ENCODE measurements at regions not wholly inside any gene's neighbourhood (a gene's known extent, or its start where the extent isn't known, plus 50 kb on each side); places are given as distances from the start of the nearest gene placed in this dataset.
"Not testable (repeated sequence)": the region's sequence is repeated elsewhere in the genome, so short reads cannot be mapped to it uniquely, and the experiment has no call there.

- no peak for TF ChIP-seq CTCF (IDR thresholded peaks at IDR 0.05)
- H3K27ac ChIP-seq, result no peak overlapping the region
- no peaks in the 10 kb centered on the region for H3K9me3 ChIP-seq
- no peaks in the 10 kb centered on the region for H3K4me1 ChIP-seq (ENCODE audit: control insufficient read depth in 1 of 2, low read depth in 2 of 2)
- no peaks in the 10 kb centered on the region for H3K27me3 ChIP-seq (replicated peaks; ENCODE audit: insufficient read depth)
- H3K4me3 ChIP-seq, result no peak overlapping the region
- ATAC-seq (ENCODE audit: insufficient number of reproducible peaks, low FRiP score, low read depth) (no peak), DNase-seq (ENCODE audit: low spot score) (no peak)
- no peaks in the 10 kb centered on the region for H3K36me3 ChIP-seq
Measured at GRCh38 chr4:43587758-43588157, 695.2 kb downstream of the GRXCR1 start.

GRCh38 chr4:43607400-43607799 lies 714.9 kb downstream of the GRXCR1 start:
- no peak for TF ChIP-seq CTCF (IDR thresholded peaks at IDR 0.05)
- Histone ChIP-seq H3K27me3 (replicated peaks; ENCODE audit: insufficient read depth) (no peaks in the 10 kb centered on the region), H3K36me3 (no peaks in the 10 kb centered on the region), H3K4me3 (no peak overlapping the region), H3K27ac (no peak overlapping the region), H3K4me1 (ENCODE audit: control insufficient read depth in 1 of 2, low read depth in 2 of 2) (no peaks in the 10 kb centered on the region), H3K9me3 (no peaks in the 10 kb centered on the region)
- DNase-seq (ENCODE audit: low spot score) (no peak), ATAC-seq (ENCODE audit: insufficient number of reproducible peaks, low FRiP score, low read depth) (no peak)

- TF ChIP-seq CTCF (IDR thresholded peaks at IDR 0.05), result no peak
- Histone ChIP-seq H3K27me3 (replicated peaks; ENCODE audit: insufficient read depth) (no peaks in the 10 kb centered on the region), H3K27ac (no peak overlapping the region), H3K9me3 (no peaks in the 10 kb centered on the region), H3K4me1 (ENCODE audit: control insufficient read depth in 1 of 2, low read depth in 2 of 2) (no peaks in the 10 kb centered on the region), H3K36me3 (no peaks in the 10 kb centered on the region), H3K4me3 (no peak overlapping the region)
- no peak for ATAC-seq (ENCODE audit: insufficient number of reproducible peaks, low FRiP score, low read depth)
- no peak for DNase-seq (ENCODE audit: low spot score)
Measured at GRCh38 chr4:43607827-43608461, 715.4 kb downstream of the GRXCR1 start.

GRCh38 chr4:43619219-43619618 lies 726.7 kb downstream of the GRXCR1 start:
- no peak for TF ChIP-seq CTCF (IDR thresholded peaks at IDR 0.05)
- DNase-seq (ENCODE audit: low spot score), result no peak
- H3K27ac ChIP-seq, result no peak overlapping the region
- no peaks in the 10 kb centered on the region for H3K27me3 ChIP-seq (replicated peaks; ENCODE audit: insufficient read depth)
- H3K36me3 ChIP-seq, result no peaks in the 10 kb centered on the region
- H3K9me3 ChIP-seq, result no peaks in the 10 kb centered on the region
- H3K4me3 ChIP-seq, result no peak overlapping the region
- ATAC-seq (ENCODE audit: insufficient number of reproducible peaks, low FRiP score, low read depth), result no peak
- H3K4me1 ChIP-seq (ENCODE audit: control insufficient read depth in 1 of 2, low read depth in 2 of 2), result no peaks in the 10 kb centered on the region

- not testable (repeated sequence) for H3K4me3 ChIP-seq; H3K36me3 ChIP-seq; ATAC-seq (ENCODE audit: insufficient number of reproducible peaks, low FRiP score, low read depth); H3K27ac ChIP-seq; H3K27me3 ChIP-seq (replicated peaks; ENCODE audit: insufficient read depth); H3K9me3 ChIP-seq; DNase-seq (ENCODE audit: low spot score); H3K4me1 ChIP-seq (ENCODE audit: control insufficient read depth in 1 of 2, low read depth in 2 of 2)
Measured at GRCh38 chr4:43637893-43638292, 745.4 kb downstream of the GRXCR1 start.

GRCh38 chr4:43651991-43652390 lies 759.5 kb downstream of the GRXCR1 start:
- Histone ChIP-seq H3K4me1 (ENCODE audit: control insufficient read depth in 1 of 2, low read depth in 2 of 2) (no peaks in the 10 kb centered on the region), H3K36me3 (no peaks in the 10 kb centered on the region), H3K4me3 (no peak overlapping the region), H3K27ac (no peak overlapping the region), H3K27me3 (replicated peaks; ENCODE audit: insufficient read depth) (no peaks in the 10 kb centered on the region), H3K9me3 (no peaks in the 10 kb centered on the region)
- ATAC-seq (ENCODE audit: insufficient number of reproducible peaks, low FRiP score, low read depth), result no peak
- DNase-seq (ENCODE audit: low spot score), result no peak
- no peak for TF ChIP-seq CTCF (IDR thresholded peaks at IDR 0.05)

GRCh38 chr4:43659547-43659946 lies 767.0 kb downstream of the GRXCR1 start:
- not testable (repeated sequence) for H3K9me3 ChIP-seq; H3K4me3 ChIP-seq; DNase-seq (ENCODE audit: low spot score); H3K36me3 ChIP-seq; H3K27ac ChIP-seq; H3K27me3 ChIP-seq (replicated peaks; ENCODE audit: insufficient read depth); ATAC-seq (ENCODE audit: insufficient number of reproducible peaks, low FRiP score, low read depth); H3K4me1 ChIP-seq (ENCODE audit: control insufficient read depth in 1 of 2, low read depth in 2 of 2)

GRCh38 chr4:43672265-43672885 lies 776.2 kb downstream of the KCTD8 start:
- not testable (repeated sequence) for H3K27ac ChIP-seq; H3K27me3 ChIP-seq (replicated peaks; ENCODE audit: insufficient read depth); H3K4me1 ChIP-seq (ENCODE audit: control insufficient read depth in 1 of 2, low read depth in 2 of 2); ATAC-seq (ENCODE audit: insufficient number of reproducible peaks, low FRiP score, low read depth); H3K36me3 ChIP-seq; H3K9me3 ChIP-seq; DNase-seq (ENCODE audit: low spot score); H3K4me3 ChIP-seq
